ENCODE measurements at regions not wholly inside any gene's neighbourhood (a gene's known extent, or its start where the extent isn't known, plus 50 kb on each side); places are given as distances from the start of the nearest gene placed in this dataset.

DNA sequence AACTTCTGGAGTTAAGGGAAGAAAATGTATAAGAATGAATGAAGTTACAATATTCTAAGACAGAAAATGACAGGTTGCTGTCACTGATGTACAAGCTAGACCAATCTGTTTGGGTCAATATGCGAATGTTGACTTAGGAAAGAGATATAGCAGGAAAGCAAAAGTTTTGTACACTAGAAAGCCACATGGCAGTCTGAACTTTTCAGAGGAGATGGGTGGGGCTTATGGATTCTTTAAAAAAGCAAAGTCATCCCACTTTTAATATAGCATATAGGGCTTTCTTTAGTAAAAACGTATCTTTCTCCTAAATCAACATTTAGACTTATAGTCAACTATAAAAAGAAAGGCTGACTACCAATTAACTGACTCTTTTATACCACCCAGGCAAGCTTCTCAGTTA is 381.2 kb downstream of the PTPRC start:
- TF ChIP-seq, protein P1, sequence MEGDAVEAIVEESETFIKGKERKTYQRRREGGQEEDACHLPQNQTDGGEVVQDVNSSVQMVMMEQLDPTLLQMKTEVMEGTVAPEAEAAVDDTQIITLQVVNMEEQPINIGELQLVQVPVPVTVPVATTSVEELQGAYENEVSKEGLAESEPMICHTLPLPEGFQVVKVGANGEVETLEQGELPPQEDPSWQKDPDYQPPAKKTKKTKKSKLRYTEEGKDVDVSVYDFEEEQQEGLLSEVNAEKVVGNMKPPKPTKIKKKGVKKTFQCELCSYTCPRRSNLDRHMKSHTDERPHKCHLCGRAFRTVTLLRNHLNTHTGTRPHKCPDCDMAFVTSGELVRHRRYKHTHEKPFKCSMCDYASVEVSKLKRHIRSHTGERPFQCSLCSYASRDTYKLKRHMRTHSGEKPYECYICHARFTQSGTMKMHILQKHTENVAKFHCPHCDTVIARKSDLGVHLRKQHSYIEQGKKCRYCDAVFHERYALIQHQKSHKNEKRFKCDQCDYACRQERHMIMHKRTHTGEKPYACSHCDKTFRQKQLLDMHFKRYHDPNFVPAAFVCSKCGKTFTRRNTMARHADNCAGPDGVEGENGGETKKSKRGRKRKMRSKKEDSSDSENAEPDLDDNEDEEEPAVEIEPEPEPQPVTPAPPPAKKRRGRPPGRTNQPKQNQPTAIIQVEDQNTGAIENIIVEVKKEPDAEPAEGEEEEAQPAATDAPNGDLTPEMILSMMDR (IDR thresholded peaks at IDR 0.05) = no peak
- no peak for TF ChIP-seq POLR2A (IDR thresholded peaks at IDR 0.05)
